K562 (cell line): ENCODE measurements at regions not wholly inside any gene's neighbourhood (a gene's known extent, or its start where the extent isn't known, plus 50 kb on each side); places are given as distances from the start of the nearest gene placed in this dataset.

Experiments used
- GATA2 ChIP-seq: sonication (generic); formaldehyde crosslinking; IDR thresholded peaks from 2 replicates; pipeline ENCODE4 v1.4.0; 2020; ENCODE audit warnings: mild to moderate bottlenecking, missing genetic modification reagents
- LEF1 ChIP-seq: fragments of 450-650 bp; IDR thresholded peaks from 2 replicates; pipeline ENCODE4 v1.6.1; 2016; ENCODE audit warnings: mild to moderate bottlenecking
- SMARCA5 ChIP-seq: fragments of 450-650 bp; IDR thresholded peaks from 2 replicates; pipeline ENCODE4 v1.6.1; 2016

- no peak for TF ChIP-seq GATA2
- no peak for TF ChIP-seq LEF1
- TF ChIP-seq SMARCA5, result no peak
Measured at GRCh38 chr11:100473390-100473740, 213.7 kb upstream of the ARHGAP42 start.
